ENCODE measurements at regions not wholly inside any gene's neighbourhood (a gene's known extent, or its start where the extent isn't known, plus 50 kb on each side); places are given as distances from the start of the nearest gene placed in this dataset.

DNA sequence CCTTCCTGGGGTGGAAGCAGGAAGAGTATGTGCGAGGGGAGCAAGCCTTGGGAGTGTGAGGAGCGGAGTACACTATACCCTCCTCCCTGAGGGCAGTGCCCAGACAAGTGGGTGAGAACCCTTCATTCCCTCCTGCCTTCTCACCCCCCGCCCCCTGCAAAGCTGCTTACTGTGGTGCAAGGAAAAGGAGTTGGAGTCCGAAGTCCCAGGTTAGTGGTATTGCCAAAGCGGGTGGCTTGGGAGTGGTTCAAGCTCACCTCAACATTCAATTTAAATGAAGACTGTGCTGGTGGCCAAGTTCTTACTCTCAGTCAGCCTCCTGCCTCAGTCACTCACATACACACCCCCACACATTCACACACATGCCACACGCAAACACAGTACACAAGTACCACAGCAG lies 74.7 kb upstream of the PRDM1 start (continued):
- TF ChIP-seq HNF1B (CRISPR knock-in tag; IDR thresholded peaks at IDR 0.05) = no peak
- no peak for TF ChIP-seq ZBTB21 (CRISPR knock-in tag; IDR thresholded peaks at IDR 0.05)
- TF ChIP-seq, protein P1, sequence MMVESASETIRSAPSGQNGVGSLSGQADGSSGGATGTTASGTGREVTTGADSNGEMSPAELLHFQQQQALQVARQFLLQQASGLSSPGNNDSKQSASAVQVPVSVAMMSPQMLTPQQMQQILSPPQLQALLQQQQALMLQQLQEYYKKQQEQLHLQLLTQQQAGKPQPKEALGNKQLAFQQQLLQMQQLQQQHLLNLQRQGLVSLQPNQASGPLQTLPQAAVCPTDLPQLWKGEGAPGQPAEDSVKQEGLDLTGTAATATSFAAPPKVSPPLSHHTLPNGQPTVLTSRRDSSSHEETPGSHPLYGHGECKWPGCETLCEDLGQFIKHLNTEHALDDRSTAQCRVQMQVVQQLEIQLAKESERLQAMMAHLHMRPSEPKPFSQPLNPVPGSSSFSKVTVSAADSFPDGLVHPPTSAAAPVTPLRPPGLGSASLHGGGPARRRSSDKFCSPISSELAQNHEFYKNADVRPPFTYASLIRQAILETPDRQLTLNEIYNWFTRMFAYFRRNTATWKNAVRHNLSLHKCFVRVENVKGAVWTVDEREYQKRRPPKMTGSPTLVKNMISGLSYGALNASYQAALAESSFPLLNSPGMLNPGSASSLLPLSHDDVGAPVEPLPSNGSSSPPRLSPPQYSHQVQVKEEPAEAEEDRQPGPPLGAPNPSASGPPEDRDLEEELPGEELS (CRISPR knock-in tag; IDR thresholded peaks at IDR 0.05) = no peak
- TF ChIP-seq ZNF703 (CRISPR knock-in tag; IDR thresholded peaks at IDR 0.05; ENCODE audit: borderline replicate concordance) = no peak
- TF ChIP-seq, protein P2, sequence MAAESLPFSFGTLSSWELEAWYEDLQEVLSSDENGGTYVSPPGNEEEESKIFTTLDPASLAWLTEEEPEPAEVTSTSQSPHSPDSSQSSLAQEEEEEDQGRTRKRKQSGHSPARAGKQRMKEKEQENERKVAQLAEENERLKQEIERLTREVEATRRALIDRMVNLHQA (CRISPR knock-in tag; IDR thresholded peaks at IDR 0.05) = no peak
- no peak for TF ChIP-seq CHCHD3 (CRISPR knock-in tag; IDR thresholded peaks at IDR 0.05)
- TF ChIP-seq ATF2 (CRISPR knock-in tag; IDR thresholded peaks at IDR 0.05) = no peak
- TF ChIP-seq ZFY (CRISPR knock-in tag; IDR thresholded peaks at IDR 0.05) = no peak
- no peak for TF ChIP-seq RXRA (CRISPR knock-in tag; IDR thresholded peaks at IDR 0.05)
